Activated T-helper 1 cell treated with anti-CD3 and anti-CD28 coated beads, Interleukin-2, amount 50 U/mL, for 16 hours (primary cell): ENCODE measurements at regions not wholly inside any gene's neighbourhood (a gene's known extent, or its start where the extent isn't known, plus 50 kb on each side); places are given as distances from the start of the nearest gene placed in this dataset.

Experiments
- DNase-seq, 2 donors: peaks; one replicate each; pipeline ENCODE4 v3.0.0-alpha.2; 2020; ENCODE audit warnings: low read depth in 1 of 2, low spot score in 1 of 2

- no peak for DNase-seq
Measured at GRCh38 chr18:59086522-59086921, 53.2 kb upstream of the SEC11C start.

GRCh38 chr18:59087391-59087790 lies 52.3 kb upstream of the SEC11C start:
- no peak for DNase-seq
